DMS53 (cell line): ENCODE measurements at regions not wholly inside any gene's neighbourhood (a gene's known extent, or its start where the extent isn't known, plus 50 kb on each side); places are given as distances from the start of the nearest gene placed in this dataset.

ENCODE experiments used
- DNase-seq: peaks from one replicate; lab custom pipeline; 2025; lab: John Stamatoyannopoulos, UW

DNA sequence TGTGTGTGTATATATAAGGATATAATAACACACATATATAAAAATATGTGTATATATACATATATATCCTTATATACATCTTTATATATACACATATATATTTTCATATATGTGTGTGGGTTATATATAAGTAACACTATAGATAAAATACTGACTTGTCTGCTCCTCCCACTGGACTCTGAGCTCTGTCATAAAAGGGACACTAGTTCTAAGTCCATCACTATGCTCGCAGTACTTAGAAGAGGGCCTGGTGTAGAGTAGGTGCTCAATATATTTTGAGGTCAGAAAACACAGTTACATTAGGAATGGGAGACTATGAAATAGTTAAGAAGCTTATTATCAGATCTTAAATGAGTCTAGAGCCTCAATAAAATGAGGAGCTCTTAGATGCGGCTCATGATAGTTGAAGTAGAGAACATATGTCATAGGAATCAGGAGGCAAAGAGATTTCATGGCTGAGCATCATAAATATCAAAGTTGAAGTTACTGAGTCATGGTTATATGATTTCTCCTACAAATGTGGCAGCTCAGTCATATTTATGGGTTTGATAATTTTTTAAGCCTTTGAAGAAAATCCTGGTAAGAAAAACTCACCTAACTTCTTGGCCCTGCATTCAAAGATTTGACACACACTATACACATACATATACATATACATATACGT is 371.2 kb upstream of the THBS1 start:
- DNase-seq, result no peak

DNA sequence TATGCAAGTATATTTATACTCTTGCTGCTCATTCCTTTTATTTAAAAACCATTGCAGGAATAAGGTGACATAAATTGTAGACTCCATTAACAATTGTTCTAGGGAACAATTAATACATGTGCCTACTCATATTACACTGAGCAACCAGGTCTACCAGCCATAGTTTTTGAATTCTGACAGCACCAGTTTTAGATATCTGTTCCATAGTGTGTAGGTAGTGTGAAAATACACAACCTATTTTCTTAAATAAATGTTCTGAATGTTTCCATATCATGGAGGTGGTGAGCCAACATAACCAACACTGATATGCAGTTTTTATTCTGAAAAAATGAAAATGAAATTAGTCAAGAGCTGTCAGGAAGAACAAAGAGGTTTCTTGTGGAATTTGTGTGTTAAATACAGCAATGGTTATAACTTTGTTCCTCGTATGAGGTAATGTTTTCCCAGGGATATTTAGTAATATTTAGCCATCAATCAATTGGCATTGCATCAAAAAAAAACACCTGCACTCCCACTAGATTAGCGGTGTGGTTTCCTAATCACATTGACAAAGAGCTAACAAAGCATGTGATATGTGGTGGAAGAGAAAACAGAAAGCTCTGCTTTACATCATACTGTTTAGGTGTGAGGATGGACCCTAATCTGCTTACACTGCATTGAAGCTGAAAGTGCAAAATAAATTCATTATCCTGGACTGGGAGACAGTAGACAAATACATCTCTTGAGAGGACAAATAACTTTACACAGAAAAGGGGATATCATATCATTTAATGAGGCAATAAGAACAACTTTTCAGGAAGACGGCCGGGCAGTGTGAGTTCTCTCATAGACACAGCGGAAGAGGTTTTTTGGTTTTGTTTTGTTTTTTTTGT is 369.5 kb upstream of the THBS1 start:
- DNase-seq, result peak; percentile 9

DNA sequence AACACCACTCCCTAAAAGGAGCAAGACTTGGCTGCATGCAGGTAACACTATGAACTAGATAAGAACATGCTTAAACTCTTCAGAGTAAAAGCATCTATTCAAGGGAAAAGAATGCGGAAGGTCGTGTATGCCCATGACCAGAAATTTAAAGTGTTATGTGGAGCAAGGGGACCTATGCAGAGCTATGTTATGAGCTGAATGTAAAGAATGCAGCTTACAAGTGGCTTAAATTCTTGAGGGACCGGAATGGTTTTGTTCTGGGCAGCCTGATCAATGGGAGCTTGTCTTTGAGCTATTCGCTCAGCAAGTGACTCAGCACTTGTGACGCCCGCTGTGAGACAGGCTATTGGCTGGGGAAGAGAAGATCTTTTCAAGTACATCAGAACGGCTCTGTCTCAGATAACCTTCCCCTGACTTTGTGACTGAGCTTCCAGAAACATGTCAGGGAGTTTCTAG is 367.5 kb upstream of the THBS1 start:
- DNase-seq, result peak; percentile 55

DNA sequence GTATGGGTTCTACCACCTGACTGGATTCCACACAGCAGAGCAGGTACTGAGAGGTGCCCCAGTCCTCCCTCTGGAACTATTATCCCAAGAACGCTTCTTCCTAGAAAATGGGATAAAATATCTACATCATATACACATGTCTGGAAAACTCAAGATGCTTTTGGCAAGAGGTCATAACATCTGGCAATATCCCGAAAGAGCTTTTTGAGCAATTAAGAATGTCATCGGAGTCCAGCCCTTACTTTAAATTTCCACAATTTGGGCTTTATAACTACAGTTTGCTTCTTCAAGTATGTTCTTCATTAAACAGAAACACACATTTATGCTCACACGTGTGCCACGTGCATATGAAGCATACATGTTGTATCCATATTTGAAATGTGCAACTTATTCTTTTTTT is 365.9 kb upstream of the THBS1 start:
- DNase-seq, result no peak

DNA sequence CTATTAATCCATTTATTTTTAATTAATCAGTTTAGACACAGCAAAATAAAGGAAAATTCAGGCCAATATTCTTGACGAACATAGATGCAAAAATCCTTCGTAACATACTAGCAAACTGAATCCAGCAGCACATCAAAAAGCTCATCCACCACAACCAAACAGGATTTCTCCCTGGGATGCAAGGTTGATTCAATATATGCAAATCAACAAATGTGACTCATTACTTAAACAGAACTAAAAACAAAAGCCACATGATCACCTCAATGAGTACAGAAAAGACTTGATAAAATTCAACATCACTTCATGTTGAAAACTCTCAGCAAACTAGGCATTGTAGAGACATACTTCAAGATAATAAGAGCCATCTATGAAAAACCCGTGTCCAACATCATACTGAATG is 364.1 kb upstream of the THBS1 start:
- no peak for DNase-seq

DNA sequence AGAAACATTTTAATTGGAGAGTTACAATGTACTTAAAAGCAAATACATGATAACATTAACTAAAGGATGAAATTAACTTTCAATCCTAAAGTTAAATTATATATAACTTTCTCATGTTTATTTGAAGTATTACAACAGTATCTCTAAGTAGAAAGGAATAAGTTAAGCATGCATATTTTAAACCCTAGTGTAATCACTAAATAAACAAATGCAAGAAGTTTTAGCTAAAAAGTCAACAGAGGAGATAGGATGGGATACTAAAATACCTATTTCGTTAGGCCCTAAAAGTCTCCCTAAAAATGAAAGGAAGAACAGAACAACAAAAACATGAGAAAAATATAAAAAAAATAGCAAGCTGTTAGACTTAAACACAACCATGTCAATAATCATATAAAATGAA is 361.3 kb upstream of the THBS1 start:
- DNase-seq, result no peak

DNA sequence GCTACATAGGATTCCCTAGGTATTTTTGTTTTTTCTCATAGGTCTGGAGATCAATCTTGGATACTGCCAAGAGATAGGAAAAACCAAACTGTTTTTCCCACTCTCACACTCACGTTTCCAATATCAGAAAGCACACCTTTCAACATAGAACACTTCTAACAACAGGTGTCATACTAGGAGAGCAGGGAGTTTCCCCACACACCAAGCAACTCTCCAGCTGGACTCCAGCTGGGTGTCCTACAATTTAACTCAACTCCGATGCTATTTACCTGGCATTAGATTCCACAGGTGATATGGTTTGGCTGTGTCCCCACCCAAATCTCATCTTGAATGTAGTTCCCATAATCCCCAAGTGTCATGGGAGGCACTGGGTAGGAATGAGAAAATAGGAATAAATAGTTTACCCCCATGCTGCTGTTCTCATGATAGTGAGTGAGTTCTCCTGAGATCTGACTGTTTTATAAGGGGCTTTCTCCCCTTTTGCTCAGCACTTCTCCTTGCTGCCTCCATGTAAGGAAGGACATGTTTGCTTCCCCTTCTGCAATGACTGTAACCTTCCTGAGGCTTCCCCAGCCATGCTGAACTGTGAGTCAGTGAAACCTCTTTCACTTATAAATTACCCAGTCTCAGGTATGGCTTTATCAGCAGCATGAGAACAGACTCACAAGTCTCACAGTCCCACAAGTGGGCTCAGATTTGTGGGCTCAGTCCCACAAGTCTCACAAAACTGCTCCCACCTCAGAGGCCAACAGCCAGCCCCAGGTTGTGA is 354.5 kb upstream of the THBS1 start:
- DNase-seq, result peak; percentile 67

DNA sequence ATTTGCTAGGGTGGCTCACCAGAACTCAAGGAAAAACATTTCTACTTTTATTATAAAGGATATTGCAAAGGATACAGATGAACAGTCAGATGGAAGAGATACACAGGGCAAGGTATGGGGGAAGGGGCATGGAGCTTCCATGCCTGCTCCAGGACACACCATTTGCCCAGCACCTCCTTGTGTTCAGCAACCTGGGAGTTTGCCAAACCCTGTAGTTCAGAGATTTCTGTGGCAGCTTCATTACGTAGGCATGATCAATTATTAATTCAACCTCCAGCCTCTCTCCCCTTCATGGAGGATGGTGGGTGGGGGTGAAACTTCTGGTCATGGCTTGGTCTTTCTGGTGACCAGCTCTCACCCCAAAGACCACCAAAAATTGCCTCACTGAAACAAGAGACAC is 353.9 kb upstream of the THBS1 start:
- DNase-seq, result no peak

DNA sequence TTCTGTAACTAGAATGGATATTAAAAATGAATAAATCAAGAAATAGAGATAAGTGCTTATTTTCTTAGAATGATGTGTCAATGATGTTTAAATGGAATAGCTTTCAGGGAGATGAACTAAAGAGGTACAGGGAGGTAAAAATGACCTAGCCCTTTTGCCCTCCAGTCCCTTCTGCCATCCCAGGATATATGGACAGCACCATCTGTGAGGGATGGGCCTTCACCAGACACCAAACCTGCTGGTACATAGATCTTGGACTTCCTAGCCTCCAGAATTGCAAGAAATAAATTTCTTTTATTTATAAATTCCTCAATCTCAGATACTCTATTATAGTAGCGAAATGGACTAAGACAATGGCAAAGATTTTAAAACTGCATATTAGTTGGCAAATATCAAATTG is 352.0 kb upstream of the THBS1 start:
- DNase-seq, result no peak

DNA sequence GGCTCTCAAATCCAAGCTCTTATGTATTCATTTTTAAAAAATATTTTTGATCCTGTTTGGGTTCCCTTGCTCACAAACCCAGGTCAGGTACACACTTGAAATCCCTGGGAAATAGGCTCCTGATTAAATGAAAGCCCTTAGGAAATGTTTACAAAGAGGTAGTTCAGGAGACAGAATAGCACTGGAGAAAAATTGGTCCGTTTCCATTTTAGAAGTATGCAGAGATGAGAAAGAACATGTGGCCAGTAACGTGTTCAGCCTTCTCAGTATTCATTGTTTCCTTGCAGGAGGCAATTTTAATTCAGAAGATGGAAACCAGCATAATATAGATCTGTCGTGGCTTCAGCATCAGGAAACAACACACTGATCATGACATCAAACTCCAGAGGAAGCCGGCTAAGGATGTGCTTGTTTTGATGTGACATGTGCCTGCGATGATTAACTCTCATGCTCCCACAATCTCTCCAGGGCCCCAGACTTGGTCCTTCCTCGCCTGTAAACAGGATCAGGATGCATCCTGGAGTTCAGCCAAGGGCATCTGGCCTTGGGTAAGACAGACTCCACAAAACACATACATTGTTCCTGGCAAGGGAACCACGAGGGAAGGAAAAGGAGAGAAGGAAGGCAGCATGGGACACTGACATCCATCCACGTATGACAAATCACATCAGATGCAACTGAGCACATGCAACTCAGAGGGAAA is 350.5 kb upstream of the THBS1 start:
- DNase-seq, result peak; percentile 61

DNA sequence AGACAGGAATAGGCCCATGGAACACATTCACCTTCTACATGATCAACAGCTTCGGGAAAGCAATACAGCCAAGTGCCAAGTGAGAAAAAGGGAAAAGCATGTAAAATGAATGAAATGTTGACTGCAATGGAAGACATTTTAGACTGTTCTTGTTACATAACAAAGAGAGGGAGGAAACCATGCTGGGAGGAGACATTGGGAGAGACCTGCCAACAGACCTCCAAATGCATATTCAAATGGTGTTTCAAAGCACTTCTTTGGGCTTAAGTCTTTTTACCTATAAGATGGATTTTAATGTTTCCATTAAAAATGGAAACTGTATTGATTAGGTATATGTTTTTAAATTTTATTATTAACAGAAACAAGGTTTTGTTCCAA is 350.0 kb upstream of the THBS1 start:
- no peak for DNase-seq

DNA sequence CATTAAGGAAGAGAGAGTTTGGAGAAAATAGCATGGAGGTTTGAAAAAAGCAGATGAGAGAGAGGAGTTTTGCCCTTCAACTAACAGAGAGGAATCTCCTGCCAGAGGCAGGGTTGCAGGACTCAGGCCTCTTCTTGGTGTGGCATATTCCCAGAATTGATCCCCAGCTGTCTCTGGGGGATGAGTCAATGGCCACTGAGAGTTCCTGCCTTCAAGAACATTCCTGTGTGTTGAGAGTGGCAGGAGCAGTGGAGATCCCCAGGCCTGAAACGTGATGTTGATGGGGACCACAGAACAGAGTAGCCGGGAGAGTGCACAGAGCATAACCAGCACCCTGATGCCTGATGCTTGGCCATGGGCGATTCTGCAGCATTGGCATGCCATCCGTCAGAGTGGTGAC is 348.4 kb upstream of the THBS1 start:
- DNase-seq, result no peak

DNA sequence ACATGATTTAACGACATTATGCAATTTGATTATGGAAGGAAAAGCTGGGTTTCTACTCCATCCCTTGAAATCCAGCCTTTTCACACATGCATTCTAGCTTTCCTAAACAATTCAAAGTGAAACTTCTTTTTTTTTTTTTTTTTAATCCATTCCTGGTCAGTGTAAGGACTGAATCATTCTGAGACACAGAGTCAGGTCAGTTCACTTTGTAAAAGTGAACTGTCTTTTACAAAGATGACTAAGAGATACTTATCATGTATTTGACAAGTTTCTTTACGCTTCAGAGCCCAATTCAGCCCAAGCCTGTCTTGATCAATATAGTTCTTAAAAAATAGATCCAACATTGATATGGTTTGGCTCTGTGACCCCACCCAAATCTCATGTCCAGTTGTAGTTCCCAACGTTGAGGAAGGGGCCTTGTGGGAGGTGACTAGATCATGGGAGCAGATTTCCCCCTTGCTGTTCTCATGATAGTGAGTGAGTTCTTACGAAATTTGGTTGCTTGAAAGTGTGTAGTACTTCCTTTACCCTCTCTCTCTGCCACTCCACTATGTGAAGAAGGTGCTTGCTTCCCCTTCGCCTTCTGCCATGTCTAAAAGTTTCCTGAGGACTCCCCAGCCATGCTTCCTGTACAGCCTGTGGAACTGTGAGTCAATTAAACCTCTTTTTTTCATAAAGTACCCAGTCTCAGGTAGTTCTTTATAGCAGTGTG is 345.6 kb upstream of the THBS1 start:
- DNase-seq, result no peak

DNA sequence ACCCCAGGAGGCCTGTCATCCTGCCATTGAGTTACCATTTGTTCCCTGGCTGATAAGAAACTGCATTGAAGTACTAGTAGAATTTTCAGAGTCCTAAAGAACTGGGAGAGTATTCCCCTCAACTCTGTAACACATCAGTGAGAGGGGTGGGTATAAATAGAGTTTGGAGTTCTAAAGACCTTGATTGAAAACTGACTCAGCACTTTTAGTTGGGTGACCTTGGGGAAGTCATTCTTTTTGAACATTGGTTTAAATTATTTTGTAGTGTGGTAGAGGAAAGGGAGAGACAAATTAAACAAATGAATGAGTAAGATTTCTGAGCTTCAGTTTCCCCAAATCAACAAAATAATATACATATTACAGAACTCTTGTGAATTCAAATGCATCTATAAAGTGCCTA is 344.5 kb upstream of the THBS1 start:
- DNase-seq, result no peak

DNA sequence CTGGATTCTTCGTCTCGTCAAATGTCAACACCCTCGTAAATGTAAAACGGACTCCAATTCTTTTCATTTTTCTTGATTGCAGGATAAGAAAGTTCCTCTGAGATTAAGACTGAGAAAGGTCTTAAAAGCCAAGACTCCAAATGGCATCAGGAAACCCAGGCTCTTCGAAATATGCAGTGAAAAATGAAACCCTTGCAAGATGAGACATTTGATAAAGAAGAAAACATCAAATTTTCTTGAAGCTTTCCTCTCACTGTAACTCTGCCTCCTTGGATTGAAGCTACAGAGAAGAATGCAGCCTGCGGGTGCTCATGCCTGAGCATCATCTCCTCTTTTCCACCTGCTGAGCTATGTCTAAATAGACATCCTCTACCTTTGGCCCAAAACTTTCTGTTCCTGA is 342.4 kb upstream of the THBS1 start:
- no peak for DNase-seq

DNA sequence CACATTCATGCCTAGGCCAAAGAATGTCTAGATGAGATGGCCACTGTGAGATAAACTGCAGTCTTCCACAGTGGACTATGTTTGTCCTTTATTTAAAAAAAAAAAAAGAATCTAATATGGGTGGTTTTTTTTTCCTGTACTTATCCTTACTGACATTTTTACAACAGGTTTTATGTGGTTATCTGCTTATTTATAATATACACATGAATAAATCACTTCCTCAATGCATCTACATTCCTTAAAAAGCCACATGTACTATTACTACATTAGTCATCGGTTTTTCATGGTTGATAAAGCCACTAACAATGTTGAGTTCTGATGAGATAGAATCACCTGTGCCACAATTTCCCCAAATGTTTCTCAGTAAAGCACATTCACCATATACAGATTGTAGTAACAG is 341.3 kb upstream of the THBS1 start:
- DNase-seq, result no peak

DNA sequence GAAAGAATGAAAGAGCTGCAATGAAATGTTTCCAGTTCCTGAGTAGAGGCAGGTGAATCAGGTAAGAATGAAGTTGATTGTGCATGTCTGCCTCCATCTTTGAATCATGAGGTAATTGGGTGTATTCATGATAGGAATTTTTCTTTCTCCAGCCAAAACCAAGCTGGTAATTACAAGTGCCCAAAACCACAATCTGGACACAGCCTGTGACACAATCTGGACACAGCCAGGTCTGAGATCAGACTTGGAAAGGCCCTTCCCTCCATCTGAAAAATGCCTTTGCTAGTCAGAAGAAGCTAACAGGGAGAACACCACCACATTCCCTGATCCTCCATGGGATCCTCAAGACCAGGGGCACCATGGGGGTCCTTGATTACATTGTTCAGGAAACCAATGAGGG is 338.5 kb upstream of the THBS1 start:
- DNase-seq, result no peak

DNA sequence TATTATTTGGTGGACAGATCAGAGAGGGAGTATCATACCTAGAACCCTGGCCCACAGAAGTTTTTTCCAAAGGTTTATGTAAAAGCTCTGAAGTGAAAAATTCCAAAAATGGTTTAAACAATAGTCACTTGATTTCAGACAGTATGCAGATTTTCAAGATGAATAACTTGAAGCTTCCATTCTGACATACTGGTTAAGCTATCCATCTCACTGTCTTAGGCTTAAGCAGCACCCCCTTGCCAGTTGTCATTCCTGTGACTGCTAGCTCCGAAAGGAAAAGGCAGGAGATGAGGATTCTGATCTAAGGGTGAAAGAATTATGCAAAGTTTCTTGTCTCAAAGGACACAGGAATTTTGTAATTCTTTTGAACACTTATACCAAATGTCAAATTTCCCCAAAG is 337.5 kb upstream of the THBS1 start:
- no peak for DNase-seq

DNA sequence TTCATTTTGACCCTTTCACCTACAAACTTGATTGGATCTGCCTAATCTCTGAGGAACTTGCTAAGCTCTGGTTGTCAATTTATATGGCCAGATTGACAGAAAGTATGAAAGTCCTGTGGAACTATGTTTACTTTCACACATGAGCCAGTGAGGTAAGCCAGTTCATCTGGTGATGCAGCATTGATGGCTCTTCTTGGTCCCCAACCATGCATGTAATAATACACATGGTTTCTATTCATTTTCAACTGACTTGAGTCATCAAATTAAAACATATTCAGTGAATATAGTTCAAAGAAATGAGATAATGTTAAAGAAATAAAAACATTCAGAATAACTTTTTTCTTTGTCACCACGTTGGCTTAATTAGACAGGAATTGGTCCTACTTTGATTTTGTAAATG is 336.1 kb upstream of the THBS1 start:
- DNase-seq, result no peak

DNA sequence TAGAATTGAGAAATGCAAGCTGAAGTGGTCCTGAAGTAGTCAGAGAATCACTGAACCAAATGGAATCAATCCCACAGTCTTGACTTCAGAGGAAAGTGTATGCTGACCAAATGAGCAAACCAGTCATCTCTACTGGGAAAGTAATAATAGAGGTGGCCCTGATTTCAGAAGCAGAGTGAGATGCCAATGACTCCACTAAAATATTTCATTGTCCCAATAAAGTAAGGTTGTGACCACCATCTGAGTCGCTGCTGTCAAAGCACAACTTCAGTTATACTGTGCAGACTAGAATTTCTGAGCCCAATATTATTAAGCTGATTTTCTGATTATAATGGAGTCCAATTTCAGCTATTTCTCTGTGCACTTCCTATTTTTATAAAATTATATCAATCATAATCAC is 334.4 kb upstream of the THBS1 start:
- no peak for DNase-seq

DNA sequence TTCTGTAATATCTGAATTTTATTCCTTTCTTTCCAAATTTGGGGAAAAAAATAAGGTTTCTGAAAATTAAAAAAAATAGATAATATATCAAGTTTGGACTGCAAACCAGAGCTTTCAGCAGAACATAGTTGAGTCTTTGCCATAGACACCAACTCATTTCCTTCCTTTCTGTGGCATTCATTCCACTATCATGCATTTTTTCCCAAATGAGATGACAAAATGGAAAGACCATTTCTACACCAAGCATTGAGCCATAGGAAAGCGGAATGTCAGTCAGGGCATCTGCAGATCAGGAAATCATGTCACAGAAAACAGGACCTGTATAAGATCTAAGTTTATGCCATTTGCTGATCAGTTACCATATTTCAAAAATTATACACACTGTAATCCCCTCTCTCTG is 333.3 kb upstream of the THBS1 start:
- peak; percentile 53 for DNase-seq

DNA sequence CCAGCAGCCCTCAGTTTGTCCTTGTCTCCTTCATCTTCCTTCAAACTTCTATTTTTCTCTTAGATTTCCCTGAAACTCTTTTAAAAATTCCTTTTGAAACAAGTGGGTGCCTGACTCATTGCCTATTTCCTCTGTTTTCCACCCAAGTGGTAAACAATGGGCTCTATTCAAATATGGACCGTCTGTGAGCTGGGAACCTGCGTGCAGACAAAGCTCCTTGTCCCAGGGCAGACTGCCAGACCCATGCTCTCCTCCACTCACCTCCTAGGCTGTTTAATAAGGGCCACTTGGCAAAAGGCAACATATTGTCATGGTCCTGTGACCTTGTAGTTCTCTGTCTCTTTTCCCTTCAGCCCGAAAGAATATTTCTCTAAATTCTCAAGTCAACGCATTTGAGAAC is 332.7 kb upstream of the THBS1 start:
- peak; percentile 91 for DNase-seq
